SK-N-SH (cell line): ENCODE measurements at regions not wholly inside any gene's neighbourhood (a gene's known extent, or its start where the extent isn't known, plus 50 kb on each side); places are given as distances from the start of the nearest gene placed in this dataset.
A peak's percentile ranks its signal among the peaks of the same experiment; 100 is the strongest.

Source experiments
- CTCF ChIA-PET: fragments of 300-600, 350-600 bp; formaldehyde crosslinking; extraction: SDS; loops from one replicate; lab custom pipeline; 2021; lab: Yijun Ruan, JAX
- POLR2A ChIA-PET: fragments of 350-600 bp; sonication (Branson Sonifier 250); formaldehyde crosslinking; extraction: SDS; loops from one replicate; lab custom pipeline; 2020; ENCODE audit warnings: antibody characterized with exemption, inconsistent platforms; lab: Yijun Ruan, JAX
- DNase-seq: peaks from one replicate; pipeline ENCODE4 v3.0.0; 2012
- H2AFZ ChIP-seq: fragments of 200-600 bp; sonication (generic); 2 replicates; pipeline ENCODE4 v1.8.1; 2016; ENCODE audit warnings: antibody characterized with exemption, mild to moderate bottlenecking, low read depth
- H3F3A ChIP-seq: fragments of 200-600 bp; sonication (generic); replicated peaks from 2 replicates; pipeline ENCODE3; 2016; ENCODE audit warnings: antibody characterized with exemption, mild to moderate bottlenecking; ENCODE audit not compliant: insufficient read depth
- H3K27ac ChIP-seq, 2 experiments: fragments of 200-500 bp in 1 of 2; fragments of 200-600 bp in 1 of 2; sonication (Bioruptor generic) in 1 of 2; sonication (generic), shearing (Covaris generic) in 1 of 2; 2 replicates each; pipeline versions ENCODE4 v1.5.1 to v1.6.1; 2014 to 2016; ENCODE audit warnings: low read depth in 2 of 2, inconsistent platforms in 1 of 2, low read length in 1 of 2, mild to moderate bottlenecking in 1 of 2, mixed read lengths in 1 of 2
- H3K27me3 ChIP-seq: fragments of 200-600 bp; sonication (generic), shearing (Covaris generic); 2 replicates; pipeline ENCODE4 v1.6.1; 2016; ENCODE audit warnings: mixed run types; ENCODE audit not compliant: insufficient read depth
- H3K36me3 ChIP-seq, 2 experiments: fragments of 200-500 bp in 1 of 2; fragments of 200-600 bp in 1 of 2; sonication (Bioruptor generic) in 1 of 2; sonication (generic) in 1 of 2; replicated peaks in 1 of 2; 2 replicates each; pipeline versions ENCODE3 to v1.5.1; 2014 to 2016; ENCODE audit warnings: low read length in 1 of 2, mild to moderate bottlenecking in 1 of 2; ENCODE audit not compliant: insufficient read depth in 2 of 2, control insufficient read depth in 1 of 2
- H3K4me1 ChIP-seq, 2 experiments: fragments of 200-500 bp in 1 of 2; fragments of 200-600 bp in 1 of 2; sonication (Bioruptor generic) in 1 of 2; sonication (generic), shearing (Covaris generic) in 1 of 2; 2 replicates each; pipeline versions ENCODE4 v1.5.1 to v1.6.1; 2014 to 2016; ENCODE audit warnings: low read depth in 1 of 2, low read length in 1 of 2, mixed run types in 1 of 2; ENCODE audit not compliant: insufficient read depth in 2 of 2, control insufficient read depth in 1 of 2
- H3K4me2 ChIP-seq: fragments of 200-600 bp; sonication (generic), shearing (Covaris generic); 2 replicates; pipeline ENCODE4 v1.6.1; 2017; ENCODE audit warnings: mixed run types
- H3K4me3 ChIP-seq, 2 experiments: fragments of 200-500 bp in 1 of 2; fragments of 200-600 bp in 1 of 2; sonication (Bioruptor generic) in 1 of 2; sonication (generic), shearing (Covaris generic) in 1 of 2; 2 replicates each; pipeline versions ENCODE4 v1.5.1 to v1.8.1; 2014 to 2016; ENCODE audit warnings: low read depth in 2 of 2, inconsistent platforms in 1 of 2, low read length in 1 of 2, mild to moderate bottlenecking in 1 of 2, mixed read lengths in 1 of 2, moderate library complexity in 1 of 2
- H3K79me2 ChIP-seq: fragments of 200-600 bp; sonication (generic); 2 replicates; pipeline ENCODE4 v1.8.1; 2017; ENCODE audit warnings: mild to moderate bottlenecking; ENCODE audit not compliant: insufficient read depth
- H3K9ac ChIP-seq: fragments of 200-600 bp; sonication (generic); 2 replicates; pipeline ENCODE4 v1.6.1; 2017; ENCODE audit warnings: mixed run types
- H3K9me2 ChIP-seq: fragments of 200-600 bp; sonication (generic); 2 replicates; pipeline ENCODE4 v1.6.1; 2017; ENCODE audit warnings: mixed run types
- H3K9me3 ChIP-seq: fragments of 200-600 bp; sonication (generic); 2 replicates; pipeline ENCODE4 v1.6.1; 2017; ENCODE audit warnings: mixed run types, mild to moderate bottlenecking, moderate library complexity
- H4K20me1 ChIP-seq: fragments of 200-600 bp; sonication (generic); 2 replicates; pipeline ENCODE4 v1.6.1; 2017; ENCODE audit warnings: mild to moderate bottlenecking, mixed run types; ENCODE audit not compliant: insufficient read depth
- EP300 ChIP-seq, 2 experiments: IDR thresholded peaks; 2 replicates each; pipeline versions ENCODE4 v1.4.0 to v1.6.1; 2012; ENCODE audit warnings: borderline replicate concordance in 1 of 2, low read depth in 1 of 2, low read length in 1 of 2
- FOSL2 ChIP-seq: IDR thresholded peaks from 2 replicates; pipeline ENCODE4 v1.4.0; 2012; ENCODE audit warnings: low read depth, mild to moderate bottlenecking, moderate library complexity, borderline replicate concordance
- FOXM1 ChIP-seq: IDR thresholded peaks from 2 replicates; pipeline ENCODE4 v1.4.0; 2012; ENCODE audit warnings: low read depth, mild to moderate bottlenecking
- MEF2A ChIP-seq: IDR thresholded peaks from 2 replicates; pipeline ENCODE4 v1.4.0; 2012; ENCODE audit warnings: low read depth, borderline replicate concordance
- POLR2AphosphoS5 ChIP-seq: IDR thresholded peaks from 2 replicates; pipeline ENCODE4 v1.6.1; 2012; ENCODE audit warnings: low read depth, low read length
- RAD21 ChIP-seq: IDR thresholded peaks from 2 replicates; pipeline ENCODE4 v1.6.1; 2012; ENCODE audit warnings: mild to moderate bottlenecking, low read length
- RXRA ChIP-seq: IDR thresholded peaks from 2 replicates; pipeline ENCODE4 v1.4.0; 2012; ENCODE audit warnings: low read depth, mild to moderate bottlenecking, borderline replicate concordance
- WGBS: methylation state at CpG from one replicate; pipeline ENCODE4 v1.1.6; 2017; ENCODE audit warnings: low lambda C conversion rate; 5-methylcytosine and 5-hydroxymethylcytosine counted together
- TF ChIP-seq, protein P1 (sequence below): IDR thresholded peaks from 2 replicates; pipeline ENCODE4 v1.4.0; 2012; ENCODE audit warnings: low read depth
- TF ChIP-seq, protein P2 (sequence below): fragments of 150-350 bp; IDR thresholded peaks from 2 replicates; pipeline ENCODE4 v1.6.1; 2016; ENCODE audit warnings: mild to moderate bottlenecking, low read depth, low read length
- TF ChIP-seq, protein P3 (sequence below): fragments of 200-600 bp; sonication (generic); IDR thresholded peaks from 2 replicates; pipeline ENCODE4 v1.6.1; 2017; ENCODE audit warnings: antibody characterized with exemption, mild to moderate bottlenecking, moderate library complexity
- TF ChIP-seq, protein P4 (sequence below): fragments of 150-350 bp; IDR thresholded peaks from 2 replicates; pipeline ENCODE4 v1.6.1; 2017; ENCODE audit warnings: antibody characterized with exemption, low read length, low read depth, borderline replicate concordance

DNA sequence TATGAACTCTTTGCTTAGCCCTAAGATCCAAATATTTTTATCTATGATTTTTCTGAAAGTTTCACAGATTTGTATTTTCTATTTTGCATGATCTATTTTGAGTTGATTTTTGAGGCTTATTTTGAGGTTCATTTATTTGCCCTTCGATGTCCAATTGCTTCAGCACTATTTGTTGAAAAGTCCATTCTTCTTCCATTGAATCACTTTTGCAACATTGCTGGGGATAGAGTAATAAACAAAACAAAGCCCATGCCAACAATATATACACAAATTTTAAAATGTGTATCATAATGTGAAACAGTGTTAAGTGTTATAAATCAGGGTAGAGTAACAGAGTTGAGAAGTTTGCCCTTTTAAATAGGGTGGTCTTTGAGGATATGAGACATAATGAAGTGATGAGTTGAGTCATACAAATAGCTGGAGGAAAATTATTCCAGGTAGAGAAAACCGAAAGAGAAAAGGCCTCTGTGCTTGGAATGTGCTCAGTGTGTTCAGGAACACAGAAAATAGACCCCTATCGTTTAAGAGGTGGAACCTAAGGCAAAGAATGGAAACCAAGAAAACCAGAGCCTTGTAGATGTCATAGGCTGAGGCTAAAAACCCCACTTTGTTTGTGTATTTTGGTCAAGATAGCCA lies 172.7 kb upstream of the NR5A2 start:
- CTCF ChIA-PET, result no interaction called here
- no peak for TF ChIP-seq POLR2AphosphoS5
- no peak for TF ChIP-seq MEF2A
- TF ChIP-seq, protein P1, sequence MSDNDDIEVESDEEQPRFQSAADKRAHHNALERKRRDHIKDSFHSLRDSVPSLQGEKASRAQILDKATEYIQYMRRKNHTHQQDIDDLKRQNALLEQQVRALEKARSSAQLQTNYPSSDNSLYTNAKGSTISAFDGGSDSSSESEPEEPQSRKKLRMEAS, result no peak
- TF ChIP-seq, protein P2, sequence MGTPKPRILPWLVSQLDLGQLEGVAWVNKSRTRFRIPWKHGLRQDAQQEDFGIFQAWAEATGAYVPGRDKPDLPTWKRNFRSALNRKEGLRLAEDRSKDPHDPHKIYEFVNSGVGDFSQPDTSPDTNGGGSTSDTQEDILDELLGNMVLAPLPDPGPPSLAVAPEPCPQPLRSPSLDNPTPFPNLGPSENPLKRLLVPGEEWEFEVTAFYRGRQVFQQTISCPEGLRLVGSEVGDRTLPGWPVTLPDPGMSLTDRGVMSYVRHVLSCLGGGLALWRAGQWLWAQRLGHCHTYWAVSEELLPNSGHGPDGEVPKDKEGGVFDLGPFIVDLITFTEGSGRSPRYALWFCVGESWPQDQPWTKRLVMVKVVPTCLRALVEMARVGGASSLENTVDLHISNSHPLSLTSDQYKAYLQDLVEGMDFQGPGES, result no peak
- TF ChIP-seq FOXM1, result no peak
- no peak for DNase-seq
- H3K4me1 ChIP-seq, result no peaks in the 10 kb centered on the region; a peak in 1 of 4 replicates
- H3K27ac ChIP-seq, result peak overlapping the region in 1 of 2 experiments; percentile 50; a peak in 2 of 4 replicates
- no peak overlapping the region for H2AFZ ChIP-seq
- no peaks in the 10 kb centered on the region for H3K9me3 ChIP-seq
- no peaks in the 10 kb centered on the region for H3F3A ChIP-seq
- H3K79me2 ChIP-seq, result no peaks in the 10 kb centered on the region
- H3K4me3 ChIP-seq, result no peak overlapping the region
- H3K27me3 ChIP-seq, result no peaks in the 10 kb centered on the region
- no peak overlapping the region for H3K9ac ChIP-seq
- no peaks in the 10 kb centered on the region for H3K36me3 ChIP-seq
- POLR2A ChIA-PET, result no interaction called here
- no peak overlapping the region for H3K4me2 ChIP-seq
- H4K20me1 ChIP-seq, result no peaks in the 10 kb centered on the region
- no peaks in the 10 kb centered on the region for H3K9me2 ChIP-seq
- WGBS, result 55% methylated on average over 3 of the region's 3 CpGs

DNA sequence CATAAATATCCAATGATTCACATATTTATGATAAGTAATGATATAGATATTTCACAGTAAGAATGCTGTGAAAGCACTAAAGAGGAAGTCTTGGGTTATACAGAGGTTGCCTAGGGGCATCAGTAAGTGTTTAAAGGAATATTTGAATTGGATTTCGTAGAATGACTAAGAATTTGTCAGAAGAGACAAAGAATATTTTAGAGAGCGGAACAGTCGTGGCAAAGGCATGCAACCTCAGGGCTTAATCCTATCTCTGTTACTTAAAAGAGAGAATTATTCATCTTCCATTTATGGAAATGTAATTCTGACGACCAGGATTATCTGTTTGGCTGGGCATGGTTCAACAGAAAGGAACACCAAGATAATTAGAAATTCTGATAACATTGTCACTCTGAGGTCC lies 171.9 kb upstream of the NR5A2 start:
- Histone ChIP-seq H3K27me3 (no peaks in the 10 kb centered on the region), H3K4me2 (no peak overlapping the region), H3K4me3 (no peak overlapping the region), H3K27ac (peak overlapping the region in 1 of 2 experiments; percentile 50; a peak in 2 of 4 replicates), H3F3A (no peaks in the 10 kb centered on the region), H3K9me3 (no peaks in the 10 kb centered on the region), H3K9ac (no peak overlapping the region), H3K36me3 (no peaks in the 10 kb centered on the region), H2AFZ (0 out of 2 replicates have a peak overlapping the region, but pooled peaks have one; percentile 4), H4K20me1 (no peaks in the 10 kb centered on the region), H3K4me1 (no peaks in the 10 kb centered on the region; a peak in 1 of 4 replicates), H3K9me2 (no peaks in the 10 kb centered on the region), H3K79me2 (no peaks in the 10 kb centered on the region)
- CTCF ChIA-PET, result no interaction called here
- no peak for DNase-seq
- TF ChIP-seq RAD21, result no peak
- TF ChIP-seq, protein P3, sequence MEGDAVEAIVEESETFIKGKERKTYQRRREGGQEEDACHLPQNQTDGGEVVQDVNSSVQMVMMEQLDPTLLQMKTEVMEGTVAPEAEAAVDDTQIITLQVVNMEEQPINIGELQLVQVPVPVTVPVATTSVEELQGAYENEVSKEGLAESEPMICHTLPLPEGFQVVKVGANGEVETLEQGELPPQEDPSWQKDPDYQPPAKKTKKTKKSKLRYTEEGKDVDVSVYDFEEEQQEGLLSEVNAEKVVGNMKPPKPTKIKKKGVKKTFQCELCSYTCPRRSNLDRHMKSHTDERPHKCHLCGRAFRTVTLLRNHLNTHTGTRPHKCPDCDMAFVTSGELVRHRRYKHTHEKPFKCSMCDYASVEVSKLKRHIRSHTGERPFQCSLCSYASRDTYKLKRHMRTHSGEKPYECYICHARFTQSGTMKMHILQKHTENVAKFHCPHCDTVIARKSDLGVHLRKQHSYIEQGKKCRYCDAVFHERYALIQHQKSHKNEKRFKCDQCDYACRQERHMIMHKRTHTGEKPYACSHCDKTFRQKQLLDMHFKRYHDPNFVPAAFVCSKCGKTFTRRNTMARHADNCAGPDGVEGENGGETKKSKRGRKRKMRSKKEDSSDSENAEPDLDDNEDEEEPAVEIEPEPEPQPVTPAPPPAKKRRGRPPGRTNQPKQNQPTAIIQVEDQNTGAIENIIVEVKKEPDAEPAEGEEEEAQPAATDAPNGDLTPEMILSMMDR, result no peak
- TF ChIP-seq, protein P4, sequence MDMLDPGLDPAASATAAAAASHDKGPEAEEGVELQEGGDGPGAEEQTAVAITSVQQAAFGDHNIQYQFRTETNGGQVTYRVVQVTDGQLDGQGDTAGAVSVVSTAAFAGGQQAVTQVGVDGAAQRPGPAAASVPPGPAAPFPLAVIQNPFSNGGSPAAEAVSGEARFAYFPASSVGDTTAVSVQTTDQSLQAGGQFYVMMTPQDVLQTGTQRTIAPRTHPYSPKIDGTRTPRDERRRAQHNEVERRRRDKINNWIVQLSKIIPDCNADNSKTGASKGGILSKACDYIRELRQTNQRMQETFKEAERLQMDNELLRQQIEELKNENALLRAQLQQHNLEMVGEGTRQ, result no peak
- 0 out of 2 replicates have a peak, but pooled peaks have one; percentile 17 for TF ChIP-seq FOSL2
- TF ChIP-seq RXRA, result no peak; the same call in 1 of the 2 replicates
- no peak for TF ChIP-seq EP300 (IDR thresholded peaks at IDR 0.05; ENCODE audit: borderline replicate concordance in 1 of 2, low read depth in 1 of 2, low read length in 1 of 2)
- POLR2A ChIA-PET, result no interaction called here
- 19% methylated on average over 4 of the region's 4 CpGs for WGBS
